HCEC 1CT (cell line): ENCODE measurements at regions not wholly inside any gene's neighbourhood (a gene's known extent, or its start where the extent isn't known, plus 50 kb on each side); places are given as distances from the start of the nearest gene placed in this dataset.

Experiments used
- DNase-seq: peaks from one replicate; pipeline ENCODE4 v3.0.0-alpha.2; 2017

- no peak for DNase-seq
Observed at GRCh38 chr15:77557564-77557963, 75.1 kb downstream of the LINGO1 start.

GRCh38 chr15:77557144-77557543, 75.6 kb downstream of the LINGO1 start:
- no peak for DNase-seq

GRCh38 chr15:77556622-77557021, 76.1 kb downstream of the LINGO1 start:
- no peak for DNase-seq

- no peak for DNase-seq
Observed at GRCh38 chr15:77555232-77555631, 77.5 kb downstream of the LINGO1 start.

- DNase-seq, result no peak
Observed at GRCh38 chr15:77554306-77555080, 78.2 kb downstream of the LINGO1 start.

GRCh38 chr15:77553695-77554094, 79.0 kb downstream of the LINGO1 start:
- no peak for DNase-seq

GRCh38 chr15:77553257-77553656, 79.5 kb downstream of the LINGO1 start:
- DNase-seq, result no peak

GRCh38 chr15:77552066-77552465, 80.6 kb downstream of the LINGO1 start:
- DNase-seq, result no peak

- DNase-seq, result no peak
Observed at GRCh38 chr15:77550301-77551251, 82.1 kb downstream of the LINGO1 start.

GRCh38 chr15:77549576-77550288, 83.0 kb downstream of the LINGO1 start:
- no peak for DNase-seq

GRCh38 chr15:77548589-77549557, 83.8 kb downstream of the LINGO1 start:
- no peak for DNase-seq

- no peak for DNase-seq
Observed at GRCh38 chr15:77547801-77548588, 84.7 kb downstream of the LINGO1 start.

GRCh38 chr15:77546870-77547269, 85.8 kb downstream of the LINGO1 start:
- no peak for DNase-seq

GRCh38 chr15:77546050-77546501, 86.6 kb downstream of the LINGO1 start:
- peak; percentile 73 for DNase-seq

- no peak for DNase-seq
Observed at GRCh38 chr15:77545058-77545457, 87.7 kb downstream of the LINGO1 start.

- no peak for DNase-seq
Observed at GRCh38 chr15:77544162-77544561, 88.5 kb downstream of the LINGO1 start.

- DNase-seq, result peak; percentile 77
Observed at GRCh38 chr15:77543159-77543882, 89.4 kb downstream of the LINGO1 start.

GRCh38 chr15:77542491-77543001, 90.2 kb downstream of the LINGO1 start:
- peak; percentile 21 for DNase-seq

- no peak for DNase-seq
Observed at GRCh38 chr15:77541421-77542181, 91.1 kb downstream of the LINGO1 start.
